Hippocampal formation (tissue), 2 donors: ENCODE measurements at regions not wholly inside any gene's neighbourhood (a gene's known extent, or its start where the extent isn't known, plus 50 kb on each side); places are given as distances from the start of the nearest gene placed in this dataset.
"Not testable (repeated sequence)": the region's sequence is repeated elsewhere in the genome, so short reads cannot be mapped to it uniquely, and the experiment has no call there.

Source experiments
- DNase-seq, 2 donors: peaks; one replicate each; lab custom pipeline; 2025; lab: John Stamatoyannopoulos, UW

- not testable (repeated sequence) for DNase-seq
Observed at GRCh38 chr16:88243921-88244320, 138.8 kb upstream of the ZNF469 start.

GRCh38 chr16:88245241-88246081 is 137.3 kb upstream of the ZNF469 start:
- DNase-seq, result not testable (repeated sequence)

GRCh38 chr16:88246955-88247582 is 135.7 kb upstream of the ZNF469 start:
- not testable (repeated sequence) for DNase-seq

GRCh38 chr16:88247583-88247966 is 135.2 kb upstream of the ZNF469 start:
- DNase-seq, result not testable (repeated sequence)

GRCh38 chr16:88248761-88249160 is 134.0 kb upstream of the ZNF469 start:
- DNase-seq, result not testable (repeated sequence)

GRCh38 chr16:88250381-88250780 is 132.4 kb upstream of the ZNF469 start:
- not testable (repeated sequence) for DNase-seq

- not testable (repeated sequence) for DNase-seq
Observed at GRCh38 chr16:88252057-88252794, 130.5 kb upstream of the ZNF469 start.

- not testable (repeated sequence) for DNase-seq
Observed at GRCh38 chr16:88258141-88258540, 124.6 kb upstream of the ZNF469 start.

GRCh38 chr16:88258764-88259525 is 123.8 kb upstream of the ZNF469 start:
- not testable (repeated sequence) for DNase-seq

- DNase-seq, result not testable (repeated sequence)
Observed at GRCh38 chr16:88259538-88259937, 123.2 kb upstream of the ZNF469 start.

GRCh38 chr16:88260146-88260545 is 122.6 kb upstream of the ZNF469 start:
- DNase-seq, result not testable (repeated sequence)

GRCh38 chr16:88260881-88261665 is 121.7 kb upstream of the ZNF469 start:
- DNase-seq, result not testable (repeated sequence)

GRCh38 chr16:88261814-88262605 is 120.7 kb upstream of the ZNF469 start:
- not testable (repeated sequence) for DNase-seq

- not testable (repeated sequence) for DNase-seq
Observed at GRCh38 chr16:88262858-88263563, 119.7 kb upstream of the ZNF469 start.

GRCh38 chr16:88263681-88264287 is 119.0 kb upstream of the ZNF469 start:
- DNase-seq, result not testable (repeated sequence)

GRCh38 chr16:88264641-88265285 is 118.0 kb upstream of the ZNF469 start:
- DNase-seq, result peak in 1 of 2 donors; percentile 24

- not testable (repeated sequence) for DNase-seq
Observed at GRCh38 chr16:88265286-88265938, 117.3 kb upstream of the ZNF469 start.

- DNase-seq, result not testable (repeated sequence)
Observed at GRCh38 chr16:88266036-88266435, 116.7 kb upstream of the ZNF469 start.
